ENCODE measurements at regions not wholly inside any gene's neighbourhood (a gene's known extent, or its start where the extent isn't known, plus 50 kb on each side); places are given as distances from the start of the nearest gene placed in this dataset.

DNA sequence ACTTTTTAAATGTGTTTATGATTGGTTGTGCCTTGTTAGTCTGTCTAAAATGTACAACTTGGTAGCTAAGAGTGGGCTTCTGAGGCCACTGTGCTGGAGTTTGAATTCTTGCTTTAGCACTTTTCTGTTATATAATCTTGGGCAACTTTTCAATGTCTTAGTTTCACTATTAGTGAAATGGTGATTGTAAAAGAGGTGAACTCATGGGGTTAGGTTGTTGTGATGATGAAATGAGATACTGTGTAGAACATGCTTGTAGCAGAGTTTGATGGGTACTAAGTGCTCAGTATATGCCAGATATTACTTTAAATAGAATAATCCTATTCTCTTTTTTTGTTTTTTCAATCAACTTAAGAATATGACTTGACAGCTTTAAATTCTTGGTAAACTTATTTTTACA, 624.7 kb downstream of the CD109 start:
- no peak for TF ChIP-seq POLR2A (IDR thresholded peaks at IDR 0.05)
- TF ChIP-seq POLR2AphosphoS5 (IDR thresholded peaks at IDR 0.05): no peak
- TF ChIP-seq, protein P1, sequence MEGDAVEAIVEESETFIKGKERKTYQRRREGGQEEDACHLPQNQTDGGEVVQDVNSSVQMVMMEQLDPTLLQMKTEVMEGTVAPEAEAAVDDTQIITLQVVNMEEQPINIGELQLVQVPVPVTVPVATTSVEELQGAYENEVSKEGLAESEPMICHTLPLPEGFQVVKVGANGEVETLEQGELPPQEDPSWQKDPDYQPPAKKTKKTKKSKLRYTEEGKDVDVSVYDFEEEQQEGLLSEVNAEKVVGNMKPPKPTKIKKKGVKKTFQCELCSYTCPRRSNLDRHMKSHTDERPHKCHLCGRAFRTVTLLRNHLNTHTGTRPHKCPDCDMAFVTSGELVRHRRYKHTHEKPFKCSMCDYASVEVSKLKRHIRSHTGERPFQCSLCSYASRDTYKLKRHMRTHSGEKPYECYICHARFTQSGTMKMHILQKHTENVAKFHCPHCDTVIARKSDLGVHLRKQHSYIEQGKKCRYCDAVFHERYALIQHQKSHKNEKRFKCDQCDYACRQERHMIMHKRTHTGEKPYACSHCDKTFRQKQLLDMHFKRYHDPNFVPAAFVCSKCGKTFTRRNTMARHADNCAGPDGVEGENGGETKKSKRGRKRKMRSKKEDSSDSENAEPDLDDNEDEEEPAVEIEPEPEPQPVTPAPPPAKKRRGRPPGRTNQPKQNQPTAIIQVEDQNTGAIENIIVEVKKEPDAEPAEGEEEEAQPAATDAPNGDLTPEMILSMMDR (IDR thresholded peaks at IDR 0.05): no peak

Measured in upper lobe of left lung (tissue), 4 donors.